ENCODE measurements at regions not wholly inside any gene's neighbourhood (a gene's known extent, or its start where the extent isn't known, plus 50 kb on each side); places are given as distances from the start of the nearest gene placed in this dataset.
A peak's percentile ranks its signal among the peaks of the same experiment; 100 is the strongest.

DNA sequence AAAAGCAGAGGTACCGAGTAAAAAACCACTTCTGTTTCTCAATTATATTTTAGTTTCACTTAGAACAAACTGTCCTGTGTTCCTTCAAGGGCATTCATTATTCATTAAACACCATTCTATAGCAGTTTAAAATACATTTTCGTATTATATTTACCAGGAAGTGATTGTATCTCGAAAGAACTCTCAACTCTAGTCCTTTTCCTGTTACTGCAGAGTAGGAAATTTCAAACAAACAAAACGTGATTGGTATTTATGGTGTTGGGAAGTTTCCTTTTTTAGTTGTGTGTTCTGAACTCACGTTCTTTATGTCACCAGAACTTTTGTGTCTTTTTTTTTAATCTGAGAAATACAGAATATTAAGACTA, 139.5 kb upstream of the BTBD3 start:
- H2AK9ac ChIP-seq (replicated peaks; ENCODE audit: low read depth, low read length, poor library complexity), result no peak overlapping the region
- 0 out of 2 replicates have a peak overlapping the region, but pooled peaks have one; percentile 33 for H2BK120ac ChIP-seq (ENCODE audit: low read depth, low read length)
- no peak overlapping the region for H3K56ac ChIP-seq (ENCODE audit: extremely low read depth, insufficient read depth, low read length)
- DNase-seq, result peak; percentile 11
- WGBS, 2 experiments (ENCODE audit: extremely low coverage in 2 of 2, insufficient read length in 1 of 2), result no CpG with 5 or more reads among the region's 5 CpGs
- POLR2A ChIA-PET (ENCODE audit: unreplicated experiment), result no interaction called here
- no peak overlapping the region; the same call in 1 of the 2 replicates for H4K91ac ChIP-seq (ENCODE audit: insufficient read depth, low read depth, low read length)
- CTCF ChIA-PET, result no interaction called here
- TF ChIP-seq MAFK (IDR thresholded peaks at IDR 0.05; ENCODE audit: low read depth, low read length) (no peak), RCOR1 (IDR thresholded peaks at IDR 0.05; ENCODE audit: insufficient replicate concordance, low read length) (no peak)
- H3K4me2 ChIP-seq (ENCODE audit: low read depth, low read length), result peak overlapping the region; percentile 81; the same call in 1 of the 2 replicates
- no TSS peak for BruUV-seq (replicated peaks)
- H3K4me1 ChIP-seq (ENCODE audit: control insufficient read depth, insufficient read depth, low read length), result peaks cover 5% of the 10 kb centered on the region
- H2BK15ac ChIP-seq (ENCODE audit: low read depth, low read length), result no peak overlapping the region
- no peak overlapping the region for H3K23ac ChIP-seq (ENCODE audit: low read depth, low read length)
- H3K4me3 ChIP-seq (ENCODE audit: insufficient read depth, low read depth, low read length), result peak overlapping the region; percentile 10; the same call in 1 of the 2 replicates
- H2AK5ac ChIP-seq (ENCODE audit: low read depth, low read length), result no peak overlapping the region
- intact Hi-C loops (cut with micrococcal nuclease) (loop anchor here (10.0 kb wide), 1 partner anchor 117 kb away; no protein-coding TSS in a partner anchor), dilution Hi-C loops (cut with HindIII; ENCODE audit: low sequenced_read_pairs, unreplicated experiment) (no loop called here), in situ Hi-C loops (cut with MboI; ENCODE audit: low sequenced_read_pairs) (no loop called here)
- peak overlapping the region; percentile 17; the same call in 1 of the 2 replicates for H3K27ac ChIP-seq (ENCODE audit: insufficient read depth, low read length)
- H3K4ac ChIP-seq (ENCODE audit: low read depth, low read length), result no peak overlapping the region
- H3K9me1 ChIP-seq (ENCODE audit: insufficient read depth, low read length), result no peaks in the 10 kb centered on the region
- H3K9me3 ChIP-seq (ENCODE audit: control insufficient read depth, insufficient read depth, low read length), result no peaks in the 10 kb centered on the region
- no peaks in the 10 kb centered on the region for H3K27me3 ChIP-seq (ENCODE audit: control insufficient read depth, insufficient read depth, low read length)
- ATAC-seq (ENCODE audit: low read depth), result peak; percentile 77
- no peaks in the 10 kb centered on the region for H4K20me1 ChIP-seq (ENCODE audit: insufficient read depth, low read length)
- peak overlapping the region; percentile 75 for H2BK5ac ChIP-seq (ENCODE audit: low read depth, low read length, poor library complexity, severe bottlenecking)
- H3K18ac ChIP-seq (ENCODE audit: low read depth, low read length), result peak overlapping the region; percentile 73
- H3K9ac ChIP-seq (ENCODE audit: low read depth, low read length), result no peak overlapping the region
- H3K79me1 ChIP-seq (ENCODE audit: low read depth in 1 of 2, low read length in 2 of 2), result no peaks in the 10 kb centered on the region
- no peaks in the 10 kb centered on the region for H3K36me3 ChIP-seq (ENCODE audit: control insufficient read depth, insufficient read depth, low read length)
- H3K14ac ChIP-seq (replicated peaks; ENCODE audit: low read depth, low read length), result no peak overlapping the region
- no peak overlapping the region for H2BK20ac ChIP-seq (ENCODE audit: low read depth, low read length)
- no peak overlapping the region; the same call in 1 of the 2 replicates for H4K5ac ChIP-seq (ENCODE audit: low read depth, low read length)
- H4K8ac ChIP-seq (ENCODE audit: low read depth in 2 of 2, low read length in 2 of 2), result peak overlapping the region; percentile 39 to 76; a peak in 2 of 4 replicates
- H2AFZ ChIP-seq (replicated peaks; ENCODE audit: low read length, poor library complexity), result no peak overlapping the region
